Trophoblast cell (in vitro differentiated cells and primary cell): ENCODE measurements at regions not wholly inside any gene's neighbourhood (a gene's known extent, or its start where the extent isn't known, plus 50 kb on each side); places are given as distances from the start of the nearest gene placed in this dataset.
A peak's percentile ranks its signal among the peaks of the same experiment; 100 is the strongest.

Experiments used
- DNase-seq, 2 donors: peaks; one replicate each; pipeline ENCODE4 v3.0.0-alpha.2; 2016
- H2AFZ ChIP-seq: 2 replicates; pipeline ENCODE4 v1.6.1; 2013; ENCODE audit warnings: low read length, moderate library complexity, mild to moderate bottlenecking; ENCODE audit not compliant: insufficient read depth, poor library complexity
- H2AK5ac ChIP-seq: 2 replicates; pipeline ENCODE4 v1.6.1; 2013; ENCODE audit warnings: mild to moderate bottlenecking, low read length
- H2BK120ac ChIP-seq: 2 replicates; pipeline ENCODE4 v1.6.1; 2013; ENCODE audit warnings: low read length, mild to moderate bottlenecking, moderate library complexity; ENCODE audit not compliant: insufficient read depth, poor library complexity
- H2BK12ac ChIP-seq: 2 replicates; pipeline ENCODE4 v1.6.1; 2013; ENCODE audit warnings: mild to moderate bottlenecking, low read length, moderate library complexity
- H2BK5ac ChIP-seq: 2 replicates; pipeline ENCODE4 v1.6.1; 2013; ENCODE audit warnings: low read length, low read depth, moderate library complexity, mild to moderate bottlenecking; ENCODE audit not compliant: poor library complexity
- H3K14ac ChIP-seq: 2 replicates; pipeline ENCODE4 v1.6.1; 2013; ENCODE audit warnings: mild to moderate bottlenecking, low read length
- H3K18ac ChIP-seq: 2 replicates; pipeline ENCODE4 v1.6.1; 2013; ENCODE audit warnings: mild to moderate bottlenecking, low read length
- H3K23ac ChIP-seq: 2 replicates; pipeline ENCODE4 v1.6.1; 2013; ENCODE audit warnings: low read length
- H3K27ac ChIP-seq: 2 replicates; pipeline ENCODE4 v1.5.1; 2013; ENCODE audit warnings: low read depth, mild to moderate bottlenecking, inconsistent platforms, low read length, moderate library complexity
- H3K27me3 ChIP-seq: 2 replicates; pipeline ENCODE4 v1.6.1; 2013; ENCODE audit warnings: inconsistent platforms, mild to moderate bottlenecking, low read length, moderate library complexity; ENCODE audit not compliant: insufficient read depth
- H3K36me3 ChIP-seq, 2 experiments: 1 replicate in 1 of 2; 2 replicates in 1 of 2; pipeline ENCODE4 v1.6.1; 2013; ENCODE audit warnings: low read length in 2 of 2, mild to moderate bottlenecking in 2 of 2, moderate library complexity in 1 of 2; ENCODE audit not compliant: insufficient read depth in 2 of 2, control insufficient read depth in 1 of 2
- H3K4ac ChIP-seq: 2 replicates; pipeline ENCODE4 v1.6.1; 2013; ENCODE audit warnings: low read depth, mild to moderate bottlenecking, low read length, moderate library complexity
- H3K4me1 ChIP-seq, 2 experiments: 1 replicate in 1 of 2; 2 replicates in 1 of 2; pipeline ENCODE4 v1.6.1; 2013; ENCODE audit warnings: low read length in 2 of 2, mild to moderate bottlenecking in 2 of 2, moderate library complexity in 1 of 2; ENCODE audit not compliant: insufficient read depth in 2 of 2, control insufficient read depth in 1 of 2
- H3K4me2 ChIP-seq: 2 replicates; pipeline ENCODE4 v1.6.1; 2013; ENCODE audit warnings: inconsistent platforms, mild to moderate bottlenecking, low read length, moderate library complexity
- H3K4me3 ChIP-seq: 2 replicates; pipeline ENCODE4 v1.5.1; 2013; ENCODE audit warnings: mild to moderate bottlenecking, low read depth, low read length, inconsistent platforms
- H3K79me1 ChIP-seq: one replicate; pipeline ENCODE4 v1.6.1; 2013; ENCODE audit warnings: low read length
- H3K79me2 ChIP-seq: 2 replicates; pipeline ENCODE4 v1.6.1; 2013; ENCODE audit warnings: low read length, mild to moderate bottlenecking; ENCODE audit not compliant: control insufficient read depth, insufficient read depth, poor library complexity
- H3K9ac ChIP-seq: 2 replicates; pipeline ENCODE4 v1.6.1; 2013; ENCODE audit warnings: mild to moderate bottlenecking, low read length
- H3K9me3 ChIP-seq: 2 replicates; pipeline ENCODE4 v1.6.1; 2013; ENCODE audit warnings: low read depth, mild to moderate bottlenecking, control low read depth, inconsistent platforms, low read length; ENCODE audit not compliant: insufficient read depth
- H4K12ac ChIP-seq: 2 replicates; pipeline ENCODE4 v1.6.1; 2013; ENCODE audit warnings: low read depth, mild to moderate bottlenecking, low read length, moderate library complexity
- H4K8ac ChIP-seq: 2 replicates; pipeline ENCODE4 v1.6.1; 2013; ENCODE audit warnings: low read depth, mild to moderate bottlenecking, low read length, moderate library complexity
- H4K91ac ChIP-seq: one replicate; pipeline ENCODE4 v1.6.1; 2013; ENCODE audit warnings: low read depth, mild to moderate bottlenecking, low read length, moderate library complexity
- WGBS: extraction: QIAGEN DNeasy Blood & Tissue Kit; methylation state at CpG from one replicate; pipeline ENCODE4 v1.1.7; 2013; ENCODE audit warnings: missing lambda C conversion rate; ENCODE audit not compliant: insufficient read length, insufficient coverage; ENCODE audit errors: extremely low coverage; 5-methylcytosine and 5-hydroxymethylcytosine counted together

DNA sequence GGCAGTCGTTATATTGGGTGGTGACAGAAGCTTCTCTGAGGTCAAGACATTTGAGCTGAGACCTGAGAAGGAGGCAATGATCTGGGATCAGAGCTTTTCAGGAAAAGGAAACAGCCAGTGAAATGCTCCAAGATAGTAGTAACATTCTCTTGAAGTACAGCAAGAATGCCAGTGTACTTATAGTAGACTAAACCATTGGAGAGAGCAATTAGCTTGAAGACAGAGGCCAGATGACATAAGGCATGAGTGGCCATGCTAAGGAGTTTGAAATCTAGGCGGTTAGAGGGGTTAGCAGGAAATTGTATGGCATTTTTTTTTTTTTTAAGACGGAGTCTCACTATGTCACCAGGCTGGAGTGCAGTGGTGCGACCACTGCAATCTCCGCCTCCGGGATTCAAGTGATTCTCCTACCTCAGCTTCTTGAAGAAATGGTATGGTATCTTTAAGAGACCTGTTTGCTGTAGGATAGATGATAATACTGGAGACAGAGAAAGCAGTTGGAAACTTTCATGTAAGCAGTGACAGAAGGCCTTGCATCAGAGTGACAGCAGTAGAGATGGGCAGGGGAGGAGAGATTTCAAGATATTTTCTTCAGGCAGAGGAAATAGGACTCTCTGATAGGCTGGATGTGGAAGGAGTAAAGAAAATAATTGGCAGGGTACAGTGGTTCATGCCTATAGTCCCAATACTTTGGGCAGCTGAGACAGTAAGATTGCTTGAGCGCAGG is 482.2 kb upstream of the PAPPA start:
- H3K9me3 ChIP-seq: no peaks in the 10 kb centered on the region
- no peaks in the 10 kb centered on the region for H3K36me3 ChIP-seq
- H2BK5ac ChIP-seq: peak overlapping the region; percentile 97
- peak overlapping the region; percentile 70 for H3K14ac ChIP-seq
- no peak overlapping the region for H3K4me3 ChIP-seq
- no peak overlapping the region for H4K12ac ChIP-seq
- H3K4me2 ChIP-seq: no peak overlapping the region
- no peak for DNase-seq
- H3K9ac ChIP-seq: no peak overlapping the region
- H3K27me3 ChIP-seq: no peaks in the 10 kb centered on the region
- peak overlapping the region; percentile 96 for H2BK12ac ChIP-seq
- no peak overlapping the region for H3K18ac ChIP-seq
- H4K91ac ChIP-seq: peak overlapping the region; percentile 92
- peak overlapping the region; percentile 83 for H4K8ac ChIP-seq
- peak overlapping the region; percentile 83 for H3K4ac ChIP-seq
- H2AFZ ChIP-seq: no peak overlapping the region
- H3K4me1 ChIP-seq: peaks cover 12 to 21% of the 10 kb centered on the region in 2 experiments
- WGBS: no CpG with 5 or more reads among the region's 7 CpGs
- H3K27ac ChIP-seq: peak overlapping the region; percentile 98
- peak overlapping the region; percentile 66 for H2AK5ac ChIP-seq
- peaks cover 3% of the 10 kb centered on the region for H3K79me2 ChIP-seq
- H2BK120ac ChIP-seq: peak overlapping the region; percentile 99
- peaks cover 29% of the 10 kb centered on the region for H3K79me1 ChIP-seq
- H3K23ac ChIP-seq: no peak overlapping the region

DNA sequence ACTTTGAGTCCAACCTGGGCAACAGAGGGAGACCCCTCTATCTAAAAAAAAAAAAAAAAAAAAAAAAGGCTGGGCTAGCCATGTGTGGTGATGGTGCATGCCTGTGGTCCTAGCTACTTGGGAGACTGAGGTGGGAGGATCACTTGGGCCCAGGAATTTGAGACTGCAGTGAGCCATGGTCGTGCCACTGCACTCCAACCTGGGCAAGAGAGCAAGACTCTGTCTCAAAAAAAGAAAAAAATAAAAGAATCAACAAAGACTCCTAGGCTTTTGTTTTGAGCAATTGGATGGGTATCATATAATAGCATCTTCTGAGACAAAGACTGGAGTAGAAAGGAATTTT is 481.7 kb upstream of the PAPPA start:
- no peak overlapping the region for H3K9ac ChIP-seq
- no peak for DNase-seq
- no peak overlapping the region for H3K4me3 ChIP-seq
- H2BK12ac ChIP-seq: peak overlapping the region; percentile 96
- H3K23ac ChIP-seq: no peak overlapping the region
- no peak overlapping the region for H3K4me2 ChIP-seq
- peak overlapping the region; percentile 99 for H2BK120ac ChIP-seq
- WGBS: no CpG with 5 or more reads among the region's 1 CpG
- H2AFZ ChIP-seq: no peak overlapping the region
- no peaks in the 10 kb centered on the region for H3K36me3 ChIP-seq
- no peaks in the 10 kb centered on the region for H3K27me3 ChIP-seq
- H3K4me1 ChIP-seq: peaks cover 12 to 21% of the 10 kb centered on the region in 2 experiments
- peak overlapping the region; percentile 92 for H4K91ac ChIP-seq
- no peaks in the 10 kb centered on the region for H3K9me3 ChIP-seq
- peak overlapping the region; percentile 98 for H3K27ac ChIP-seq
- peak overlapping the region; percentile 97 for H2BK5ac ChIP-seq
- peak overlapping the region; percentile 83 for H4K8ac ChIP-seq
- peaks cover 3% of the 10 kb centered on the region for H3K79me2 ChIP-seq
- H4K12ac ChIP-seq: peak overlapping the region; percentile 64
- peak overlapping the region; percentile 83 for H3K4ac ChIP-seq
- peaks cover 29% of the 10 kb centered on the region for H3K79me1 ChIP-seq
- H3K18ac ChIP-seq: peak overlapping the region; percentile 72
- peak overlapping the region; percentile 70 for H3K14ac ChIP-seq
- H2AK5ac ChIP-seq: peak overlapping the region; percentile 66

GRCh38 chr9:115672477-115673316 is 480.9 kb upstream of the PAPPA start:
- DNase-seq: peak; percentile 73 to 84
- Histone ChIP-seq H2BK5ac (peak overlapping the region; percentile 99), H4K91ac (peak overlapping the region; percentile 92), H3K4me3 (no peak overlapping the region), H3K4me2 (peak overlapping the region; percentile 24), H3K14ac (peak overlapping the region; percentile 88), H3K27me3 (no peaks in the 10 kb centered on the region), H4K8ac (peak overlapping the region; percentile 36), H3K4ac (peak overlapping the region; percentile 52), H3K36me3 (no peaks in the 10 kb centered on the region), H3K27ac (peak overlapping the region; percentile 98), H3K9ac (peak overlapping the region; percentile 63), H2AFZ (no peak overlapping the region), H3K79me2 (peaks cover 3% of the 10 kb centered on the region), H3K4me1 (peaks cover 12 to 21% of the 10 kb centered on the region in 2 experiments), H3K9me3 (no peaks in the 10 kb centered on the region), H3K79me1 (peaks cover 29% of the 10 kb centered on the region), H3K18ac (no peak overlapping the region), H3K23ac (no peak overlapping the region), H4K12ac (no peak overlapping the region), H2BK120ac (peak overlapping the region; percentile 96), H2AK5ac (no peak overlapping the region), H2BK12ac (no peak overlapping the region)
- no CpG with 5 or more reads among the region's 7 CpGs for WGBS

DNA sequence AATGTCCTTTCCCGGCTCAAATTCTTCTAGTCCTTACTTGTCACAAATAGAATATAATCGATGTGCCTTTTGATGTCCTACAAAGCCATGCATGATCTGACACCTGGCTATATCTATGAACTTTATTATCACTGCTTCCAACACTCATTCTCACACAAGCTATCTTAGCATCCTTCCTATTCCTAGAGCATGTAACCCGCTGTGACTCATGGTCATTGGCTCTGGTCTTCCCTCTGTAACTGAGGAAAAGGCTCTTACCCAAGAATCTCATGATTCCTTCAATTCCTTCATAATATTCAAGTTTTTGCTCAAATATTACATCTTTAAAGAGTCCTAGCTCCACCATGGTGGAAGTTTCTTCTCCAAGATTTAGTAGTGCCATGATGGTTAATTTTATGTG is 480.0 kb upstream of the PAPPA start:
- Histone ChIP-seq H3K4me1 (peaks cover 9 to 13% of the 10 kb centered on the region in 2 experiments), H3K4ac (peak overlapping the region; percentile 92), H3K4me2 (no peak overlapping the region), H3K27ac (peak overlapping the region; percentile 98), H4K8ac (peak overlapping the region; percentile 90), H3K18ac (no peak overlapping the region), H3K79me1 (peaks cover 26% of the 10 kb centered on the region), H2BK5ac (peak overlapping the region; percentile 99), H4K12ac (no peak overlapping the region), H2BK12ac (peak overlapping the region; percentile 99), H3K36me3 (no peaks in the 10 kb centered on the region), H3K79me2 (peaks cover 3% of the 10 kb centered on the region), H2BK120ac (peak overlapping the region; percentile 97), H2AFZ (no peak overlapping the region), H2AK5ac (peak overlapping the region; percentile 98), H3K4me3 (no peak overlapping the region), H3K27me3 (no peaks in the 10 kb centered on the region), H3K14ac (peak overlapping the region; percentile 92), H3K23ac (no peak overlapping the region), H3K9me3 (no peaks in the 10 kb centered on the region), H3K9ac (no peak overlapping the region), H4K91ac (peak overlapping the region; percentile 96)
- DNase-seq: peak; percentile 8 to 52
- WGBS: no CpG with 5 or more reads among the region's 3 CpGs
